Middle frontal gyrus (tissue), 1 donor: ENCODE measurements at regions not wholly inside any gene's neighbourhood (a gene's known extent, or its start where the extent isn't known, plus 50 kb on each side); places are given as distances from the start of the nearest gene placed in this dataset.
"Not testable (repeated sequence)": the region's sequence is repeated elsewhere in the genome, so short reads cannot be mapped to it uniquely, and the experiment has no call there.

Source experiments
- DNase-seq: peaks from one replicate; pipeline ENCODE4 v3.0.0-alpha.2; 2015; ENCODE audit warnings: low spot score; ENCODE audit errors: extremely low spot score

DNA sequence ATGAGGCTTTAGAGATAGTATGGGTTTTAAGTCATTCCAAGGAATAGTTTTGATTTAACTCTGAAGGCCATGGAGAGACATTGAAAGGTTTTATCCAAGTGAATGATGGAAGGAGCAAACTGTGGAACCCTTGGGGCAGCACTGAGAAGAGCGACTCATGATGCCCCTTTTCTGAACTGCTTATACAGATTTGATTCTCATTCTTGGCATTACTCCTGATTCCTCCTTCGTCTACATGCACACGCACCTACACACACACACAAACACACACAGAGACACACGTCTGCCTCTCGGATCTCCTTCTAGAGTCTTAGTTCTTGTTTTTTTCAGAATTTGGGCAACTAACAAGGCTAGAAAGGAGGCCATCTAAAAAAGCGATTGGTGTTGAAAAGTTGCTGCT lies 94.1 kb upstream of the TPTE start:
- DNase-seq = not testable (repeated sequence)

DNA sequence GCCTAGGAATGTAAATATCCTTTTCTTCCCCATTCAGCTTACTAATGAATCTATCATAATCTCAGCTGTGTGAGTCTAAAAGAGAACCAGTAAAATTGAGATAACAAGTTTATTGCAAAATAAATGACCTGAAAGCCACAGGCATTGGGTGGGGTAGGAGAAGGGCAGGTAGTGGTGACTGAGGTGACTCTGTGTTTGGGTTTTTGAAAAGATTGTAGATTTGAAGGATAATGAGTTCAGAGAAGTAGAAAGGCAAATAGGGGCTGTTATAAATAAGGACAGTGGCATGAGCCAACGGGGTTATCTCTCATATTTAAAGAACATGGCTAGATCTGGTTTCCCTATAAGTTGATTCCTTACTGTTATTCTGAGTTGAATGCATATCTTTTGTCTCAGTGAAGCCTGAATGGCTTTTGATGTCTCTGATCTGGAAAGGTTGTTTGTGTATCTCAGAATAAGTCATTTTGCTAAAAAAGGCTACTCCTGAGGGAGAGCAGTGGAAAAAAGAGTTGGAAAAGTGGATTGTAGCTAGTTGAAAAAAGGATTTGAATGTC lies 92.3 kb upstream of the TPTE start:
- not testable (repeated sequence) for DNase-seq

DNA sequence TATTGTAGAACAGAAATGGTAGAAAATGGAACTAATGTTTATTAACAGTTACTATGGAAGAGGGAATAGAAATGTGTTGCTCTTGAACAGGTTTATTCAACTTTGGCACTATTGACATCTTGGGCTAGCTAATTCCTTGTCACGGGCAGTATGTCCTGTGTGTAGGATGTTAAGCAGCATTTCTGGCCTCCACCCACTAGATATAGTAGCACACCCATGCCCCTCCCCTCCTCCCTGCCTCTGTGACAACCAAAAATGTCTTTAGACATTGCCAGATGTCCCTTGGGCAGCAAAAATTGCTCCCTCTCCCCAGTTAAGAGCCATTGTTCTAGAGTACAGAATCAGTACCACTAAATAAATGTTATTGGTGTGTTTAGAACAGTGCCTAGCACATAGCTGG lies 91.4 kb upstream of the TPTE start:
- no peak for DNase-seq

DNA sequence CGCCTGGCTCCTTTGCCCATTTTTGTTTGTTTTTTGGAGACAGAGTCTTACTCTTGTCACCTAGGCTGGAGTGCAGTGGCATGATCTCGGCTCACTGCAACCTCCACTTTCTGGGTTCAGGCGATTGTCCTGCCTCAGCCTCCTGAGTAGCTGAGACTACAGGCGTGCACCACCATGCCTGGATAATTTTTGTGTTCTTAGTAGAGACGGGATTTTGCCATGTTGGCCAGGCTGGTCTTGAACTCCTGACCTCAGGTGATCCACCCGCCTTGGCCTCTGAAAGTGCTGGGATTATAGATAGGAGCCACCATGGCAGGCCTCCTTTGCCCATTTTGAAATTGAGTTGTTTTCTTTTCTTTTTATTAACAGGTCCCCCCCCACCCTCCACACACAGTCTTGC lies 89.4 kb upstream of the TPTE start:
- not testable (repeated sequence) for DNase-seq

DNA sequence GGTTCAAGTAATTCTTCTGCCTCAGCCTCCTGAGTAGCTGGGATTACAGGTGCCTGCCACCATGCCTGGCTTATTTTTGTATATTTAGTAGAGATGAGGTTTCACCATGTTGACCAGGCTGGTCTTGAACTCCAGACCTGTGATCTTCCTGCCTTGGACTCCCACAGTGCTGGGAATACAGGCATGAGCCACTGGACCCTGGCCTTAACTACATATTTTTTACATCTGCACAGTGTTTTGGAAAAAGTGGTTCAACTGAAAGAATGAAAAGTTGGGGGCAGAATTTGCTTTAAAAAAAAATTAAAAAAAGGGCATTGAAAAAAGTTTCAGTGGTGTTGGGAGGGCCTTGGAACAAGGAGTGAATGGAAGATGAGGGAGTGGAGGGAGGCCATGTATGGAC lies 88.9 kb upstream of the TPTE start:
- DNase-seq = not testable (repeated sequence)

DNA sequence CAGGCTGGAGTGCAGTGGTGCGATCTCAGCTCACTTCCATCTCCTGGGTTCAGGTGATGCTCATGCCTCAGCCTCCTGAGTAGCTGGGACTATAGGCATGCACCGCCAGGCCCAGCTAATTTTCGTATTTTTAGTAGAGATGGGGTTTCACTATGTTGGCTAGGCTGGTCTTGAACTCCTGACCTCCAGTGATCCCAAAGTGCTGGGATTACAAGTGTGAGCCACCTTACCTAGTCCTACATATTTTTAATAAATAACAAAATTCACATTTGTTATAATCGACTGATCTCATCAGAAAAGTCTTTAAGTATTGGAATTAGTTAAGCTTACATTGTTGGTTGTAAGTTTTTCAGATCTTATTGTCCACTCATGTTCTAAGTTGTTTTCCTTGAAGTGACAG lies 83.4 kb upstream of the TPTE start:
- not testable (repeated sequence) for DNase-seq

DNA sequence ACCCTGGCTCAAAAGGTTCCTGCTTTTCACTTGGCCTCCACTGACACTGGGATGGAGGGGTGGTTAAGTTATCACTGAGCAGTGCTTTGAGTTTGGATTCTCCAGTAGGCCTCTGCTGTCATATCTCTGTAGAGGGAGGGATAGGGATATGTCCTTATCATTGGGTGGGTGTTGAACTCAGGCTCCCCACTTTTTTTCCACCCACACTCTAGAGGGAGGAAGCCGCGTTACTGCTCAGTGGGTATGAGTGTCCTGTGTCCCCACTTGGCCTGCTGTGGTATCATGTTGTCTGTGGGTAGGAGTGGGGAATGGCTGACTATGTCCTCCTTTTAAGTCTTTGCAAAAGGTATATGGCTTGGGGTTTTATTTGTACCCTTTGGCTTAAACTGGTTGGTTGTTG lies 80.7 kb upstream of the TPTE start:
- DNase-seq = not testable (repeated sequence)

DNA sequence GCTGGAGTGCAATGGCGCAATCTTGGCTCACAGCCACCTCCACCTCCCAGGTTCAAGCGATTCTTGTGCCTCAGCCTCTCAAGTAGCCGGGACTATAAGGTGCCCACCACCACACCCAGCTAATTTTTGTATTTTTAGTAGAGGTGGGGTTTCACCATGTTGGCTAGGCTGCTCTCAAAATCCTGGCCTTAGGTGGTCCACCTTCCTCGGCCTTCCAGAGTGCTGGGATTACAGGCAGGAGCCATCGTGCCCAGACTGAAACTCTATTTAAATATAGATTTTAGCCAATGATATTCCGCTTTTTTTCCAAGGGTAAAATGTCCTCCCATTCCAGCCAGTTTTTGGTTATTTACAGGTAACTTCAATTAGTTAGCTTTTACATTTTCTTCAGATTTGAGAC lies 79.4 kb upstream of the TPTE start:
- not testable (repeated sequence) for DNase-seq

DNA sequence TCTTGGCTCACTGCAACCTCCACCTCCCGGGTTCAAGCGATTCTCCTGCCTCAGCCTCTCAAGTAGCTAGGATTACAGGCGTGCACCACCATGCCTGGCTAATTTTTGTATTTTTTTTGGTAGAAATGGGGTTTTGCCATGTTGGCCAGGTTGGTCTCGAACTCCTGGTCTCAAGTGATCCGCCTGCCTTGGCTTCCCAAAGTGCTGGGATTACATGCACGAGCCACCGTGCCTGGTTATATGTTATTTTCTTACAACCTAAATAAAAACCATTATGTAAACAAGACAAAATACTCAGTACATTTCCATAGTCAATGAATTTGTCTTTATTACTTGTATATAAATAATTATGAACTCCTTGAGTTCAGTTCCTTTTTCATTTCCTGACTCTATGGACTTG lies 75.7 kb upstream of the TPTE start:
- not testable (repeated sequence) for DNase-seq

DNA sequence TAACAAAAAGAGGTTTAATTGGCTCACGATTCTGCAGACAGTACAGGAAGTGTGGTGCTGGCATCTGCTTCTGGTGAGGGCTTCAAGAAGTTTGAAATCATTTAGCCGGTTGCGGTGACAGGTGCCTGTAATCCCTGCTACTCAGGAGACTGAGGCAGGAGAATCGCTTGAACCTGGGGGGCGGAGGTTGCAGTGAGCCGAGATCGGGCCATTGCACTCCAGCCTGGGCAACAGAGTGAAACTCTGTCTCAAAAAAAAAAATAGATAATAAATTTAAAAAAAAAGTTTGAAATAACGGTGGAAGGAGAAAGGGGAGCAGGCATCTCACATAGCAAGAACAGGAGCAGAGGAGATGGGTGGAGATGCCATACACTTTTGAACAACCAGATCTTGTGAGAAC lies 71.9 kb upstream of the TPTE start:
- not testable (repeated sequence) for DNase-seq

DNA sequence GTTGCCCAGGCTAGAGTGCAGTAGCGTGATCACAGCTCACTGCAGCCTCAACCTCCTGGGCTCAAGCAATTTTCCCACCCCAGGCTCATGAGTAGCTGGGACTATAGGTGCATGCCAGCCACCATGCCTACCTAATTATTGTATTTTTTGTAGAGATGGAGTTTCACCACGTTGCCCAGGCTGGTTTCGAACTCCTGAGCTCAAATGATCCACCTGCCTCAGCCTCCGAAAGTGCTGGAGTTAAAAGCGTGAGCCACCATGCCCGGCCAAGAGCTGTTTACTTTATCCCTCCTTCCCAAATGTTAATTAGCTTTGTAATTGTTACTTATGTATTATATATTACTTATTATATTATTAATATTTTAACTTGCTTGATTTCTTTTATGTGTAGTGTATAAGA lies 70.1 kb upstream of the TPTE start:
- not testable (repeated sequence) for DNase-seq

DNA sequence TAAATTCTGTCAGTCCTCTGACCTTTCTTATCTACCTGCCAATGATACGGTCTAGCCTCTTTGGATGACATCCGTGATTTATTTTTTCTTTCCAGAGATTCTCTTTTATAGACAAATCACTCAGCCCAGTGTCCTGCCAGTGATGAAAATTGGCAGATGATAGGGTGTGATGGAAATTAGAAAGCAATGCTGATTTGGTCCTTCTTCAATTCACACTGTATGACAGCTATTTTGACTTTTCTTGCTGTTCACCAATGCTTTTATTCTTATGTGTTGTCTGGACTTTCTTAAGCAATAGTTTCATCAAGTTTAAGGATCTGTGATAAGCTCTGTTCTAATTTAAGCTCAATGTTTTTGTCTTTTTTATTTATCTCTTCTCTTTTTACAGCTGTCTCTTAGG lies 63.6 kb upstream of the TPTE start:
- DNase-seq = not testable (repeated sequence)

DNA sequence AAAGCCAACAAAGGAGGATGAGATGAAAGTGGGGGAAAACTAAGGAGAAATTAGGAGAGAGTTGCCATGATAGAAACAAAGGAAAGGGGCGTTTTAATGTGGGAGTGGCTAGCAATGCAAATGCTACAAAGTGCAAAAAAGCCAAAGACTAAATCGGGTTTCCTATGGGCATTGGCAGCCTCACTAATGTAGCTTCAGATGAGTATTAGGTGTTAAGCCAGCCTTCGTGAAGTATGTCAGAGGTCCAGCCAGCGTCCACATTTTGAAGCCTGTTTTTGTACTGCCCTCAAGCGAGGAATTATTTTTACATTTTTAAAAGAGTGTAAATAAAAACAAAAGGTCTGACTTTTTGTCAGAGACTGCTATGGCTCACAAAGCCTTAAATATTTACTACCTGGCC lies 60.4 kb upstream of the TPTE start:
- DNase-seq = not testable (repeated sequence)

DNA sequence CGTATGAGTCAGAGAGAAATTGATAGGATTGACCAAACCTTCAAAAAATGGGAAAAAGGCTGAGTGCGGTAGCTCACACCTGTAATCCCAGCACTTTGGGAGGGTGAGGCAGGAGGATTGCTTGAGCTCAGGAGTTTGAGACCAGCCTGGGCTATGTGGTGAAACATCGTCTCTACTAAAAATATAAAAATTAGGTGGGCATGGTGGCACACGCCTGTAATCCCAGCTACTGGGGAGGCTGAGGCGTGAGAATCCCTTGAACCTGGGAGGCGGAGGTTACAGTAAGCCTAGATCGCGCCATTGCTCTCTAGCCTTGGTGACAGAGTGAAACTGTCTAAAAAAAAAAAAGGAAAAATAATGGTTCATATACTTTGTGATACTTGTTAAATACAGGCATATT lies 59.9 kb upstream of the TPTE start:
- DNase-seq = not testable (repeated sequence)

DNA sequence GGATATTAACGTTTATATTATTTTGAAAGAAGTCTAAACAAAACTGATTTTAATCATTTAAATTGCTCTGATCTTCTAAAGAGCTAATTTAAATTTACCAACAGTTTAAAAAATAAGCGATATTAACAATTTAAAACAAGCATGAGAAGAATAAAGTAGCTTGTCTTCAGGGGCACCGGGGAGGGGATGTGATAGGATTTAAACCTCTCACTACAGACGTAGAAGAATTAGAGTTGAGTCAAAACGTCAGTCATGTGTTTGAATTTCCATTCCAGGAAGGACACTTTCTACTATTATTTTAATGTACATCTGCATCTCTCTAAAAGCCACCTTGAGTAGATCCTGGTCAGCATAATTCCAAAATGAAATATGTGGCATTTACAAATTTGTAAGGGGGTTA lies 58.2 kb upstream of the TPTE start:
- no peak for DNase-seq

DNA sequence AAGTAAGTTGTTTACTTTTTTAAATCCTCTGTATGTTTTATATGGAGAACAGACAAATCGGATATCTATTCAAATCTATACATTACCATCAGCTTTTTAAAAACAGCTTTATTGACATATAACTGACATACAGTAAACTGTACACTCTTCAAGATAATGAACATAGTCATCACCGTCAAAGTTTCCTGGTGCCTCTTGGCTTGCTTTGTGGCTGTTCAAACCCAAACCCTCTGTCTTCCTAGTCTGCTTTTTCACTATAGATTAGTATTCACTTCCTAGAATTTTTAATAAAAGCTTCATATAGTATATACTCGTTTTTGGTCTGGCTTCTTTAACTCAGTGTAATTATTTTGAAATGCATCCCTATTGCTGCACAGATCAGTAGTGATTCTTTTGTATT lies 56.4 kb upstream of the TPTE start:
- no peak for DNase-seq

DNA sequence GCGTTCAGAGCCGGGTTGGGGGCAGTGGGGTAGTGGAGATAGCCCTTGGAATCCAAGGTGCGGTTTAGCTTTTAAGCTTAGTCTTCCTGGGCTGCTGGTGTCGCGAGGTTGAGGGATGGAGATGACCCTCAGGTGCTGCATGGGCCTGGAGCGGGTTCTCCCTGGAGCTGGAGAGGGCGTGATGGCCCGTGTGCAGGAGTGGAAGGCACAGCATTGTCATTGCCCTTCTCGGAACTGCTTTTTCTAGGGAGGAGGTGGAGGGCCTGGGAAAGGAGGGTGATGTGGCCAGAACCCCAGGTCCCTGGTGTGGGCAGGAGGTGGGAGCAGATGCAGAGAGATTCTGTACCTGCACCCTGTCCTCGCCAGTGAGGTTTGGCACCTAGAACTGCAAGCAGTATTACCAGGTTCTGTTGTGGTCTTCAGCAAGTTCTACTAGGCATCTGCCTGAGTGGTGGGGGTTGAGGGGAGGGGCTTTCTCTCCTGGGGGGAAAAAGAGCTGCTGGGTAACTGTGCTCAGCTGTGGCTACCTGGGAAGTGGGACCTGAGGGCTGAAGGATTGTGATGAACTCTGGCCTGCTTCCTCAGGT lies 55.8 kb upstream of the TPTE start:
- not testable (repeated sequence) for DNase-seq

DNA sequence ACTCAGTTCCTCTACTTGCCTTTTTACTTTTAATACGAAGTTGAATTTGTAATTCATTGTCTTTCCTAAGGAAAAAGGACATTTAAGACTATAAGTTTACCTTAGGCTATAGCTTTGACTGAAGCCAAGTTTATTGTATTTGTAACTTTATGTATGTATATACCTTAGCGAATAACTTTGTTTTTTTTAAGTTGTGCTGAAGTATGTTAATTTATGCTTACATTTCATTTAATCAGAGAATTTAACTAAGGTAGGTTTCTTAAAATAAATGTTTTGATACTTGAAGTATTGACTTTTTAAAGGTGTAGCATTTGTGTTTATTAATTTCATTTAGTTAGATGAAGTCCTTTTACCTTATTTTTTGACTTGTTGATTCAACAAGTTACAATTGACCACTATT lies 55.2 kb upstream of the TPTE start:
- no peak for DNase-seq
